NCI-H2227 (cell line): ENCODE measurements at regions not wholly inside any gene's neighbourhood (a gene's known extent, or its start where the extent isn't known, plus 50 kb on each side); places are given as distances from the start of the nearest gene placed in this dataset.

Experiments
- DNase-seq: peaks from one replicate; lab custom pipeline; 2025; ENCODE audit not compliant: unreplicated experiment; lab: John Stamatoyannopoulos, UW

DNA sequence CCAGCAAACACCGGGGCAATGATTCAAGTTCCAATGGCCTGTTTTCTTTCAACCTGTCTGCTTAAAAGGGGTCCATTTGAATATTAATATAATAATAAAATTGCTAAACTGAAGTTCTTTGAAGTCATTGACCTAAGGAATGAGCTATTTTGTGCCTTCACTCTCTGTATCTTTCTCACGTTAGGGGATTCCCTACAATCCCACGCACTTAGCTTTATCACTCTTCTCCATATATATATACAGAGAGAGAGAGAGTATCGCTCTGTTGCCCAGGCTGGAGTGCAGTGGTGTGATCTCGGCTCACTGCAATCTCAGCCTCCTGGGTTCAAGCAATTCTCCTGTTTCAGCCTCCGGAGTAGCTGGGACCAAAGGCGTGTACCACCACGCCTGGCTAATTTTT lies 83.9 kb upstream of the NWD2 start:
- no peak for DNase-seq

DNA sequence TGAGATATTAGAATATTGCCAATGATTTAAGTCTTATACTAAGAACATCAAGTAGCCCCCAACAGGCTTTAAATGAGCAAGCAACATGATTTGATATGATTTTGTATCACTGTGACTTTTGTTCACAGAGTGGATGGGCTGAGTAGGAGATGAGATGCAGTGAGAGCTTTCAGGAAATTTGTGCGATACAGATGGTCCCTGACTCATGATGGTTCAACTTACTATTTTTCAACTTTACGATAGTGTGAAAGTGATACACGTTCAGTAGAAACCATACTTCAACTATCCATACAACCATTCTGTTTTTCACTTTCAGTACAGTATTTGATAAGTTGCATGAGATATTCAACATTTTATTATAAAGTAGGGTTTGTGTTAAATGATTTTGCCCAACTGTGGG lies 78.7 kb upstream of the NWD2 start:
- DNase-seq: no peak

DNA sequence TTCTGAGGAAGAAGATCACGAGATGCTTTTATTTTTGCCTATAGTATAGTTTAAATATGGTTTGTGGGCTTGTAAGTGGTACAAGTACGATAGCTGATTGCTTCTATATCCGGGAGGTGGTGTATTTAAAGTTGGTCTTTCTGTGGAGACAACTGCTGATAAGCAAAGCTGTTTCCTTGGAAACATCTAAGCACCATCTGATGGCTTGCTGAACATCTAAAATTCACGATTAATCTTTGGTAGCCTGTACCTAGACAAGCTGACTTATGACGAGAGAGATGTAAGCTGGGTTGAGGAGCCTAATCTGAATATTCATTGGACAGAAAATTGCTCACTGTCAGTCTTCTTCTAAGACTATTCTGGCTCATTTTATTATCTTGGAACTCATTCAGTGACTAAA lies 74.6 kb upstream of the NWD2 start:
- no peak for DNase-seq

DNA sequence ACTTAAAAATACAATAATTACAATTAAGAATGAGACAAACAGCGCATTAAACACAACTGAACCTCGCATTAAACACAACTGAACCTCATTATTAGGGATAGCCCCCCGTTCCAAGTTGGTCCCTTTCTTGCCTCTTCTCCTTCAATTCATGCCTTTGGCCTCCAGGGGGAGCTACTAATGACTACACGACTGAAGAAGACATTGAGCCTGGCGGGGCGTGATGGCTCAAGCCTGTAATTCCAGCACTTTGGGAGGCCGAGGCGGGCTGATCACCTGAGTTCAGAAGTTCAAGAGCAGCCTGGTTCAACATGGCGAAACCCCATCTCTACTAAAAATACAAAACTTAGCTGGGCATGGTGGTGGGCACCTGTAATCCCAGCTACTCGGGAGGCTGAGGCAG lies 56.4 kb upstream of the NWD2 start:
- DNase-seq: no peak
